NOMO-1 treated with DMSO at 0.1 percent for 48 hours (cell line): ENCODE measurements at regions not wholly inside any gene's neighbourhood (a gene's known extent, or its start where the extent isn't known, plus 50 kb on each side); places are given as distances from the start of the nearest gene placed in this dataset.
A peak's percentile ranks its signal among the peaks of the same experiment; 100 is the strongest.
"Not testable (repeated sequence)": the region's sequence is repeated elsewhere in the genome, so short reads cannot be mapped to it uniquely, and the experiment has no call there.

ENCODE experiments used
- DNase-seq: peaks from one replicate; lab custom pipeline; 2025; ENCODE audit not compliant: unreplicated experiment; lab: John Stamatoyannopoulos, UW

GRCh38 chr3:181279239-181279565 lies 289.7 kb upstream of the DNAJC19 start:
- no peak for DNase-seq

- DNase-seq: no peak
Measured at GRCh38 chr3:181278468-181279238, 289.1 kb upstream of the DNAJC19 start.

- DNase-seq: no peak
Measured at GRCh38 chr3:181276358-181276896, 286.9 kb upstream of the DNAJC19 start.

GRCh38 chr3:181274025-181274424 lies 284.5 kb upstream of the DNAJC19 start:
- no peak for DNase-seq

GRCh38 chr3:181267312-181267711 lies 277.8 kb upstream of the DNAJC19 start:
- no peak for DNase-seq

- DNase-seq: peak; percentile 28
Measured at GRCh38 chr3:181265750-181266333, 276.3 kb upstream of the DNAJC19 start.

- no peak for DNase-seq
Measured at GRCh38 chr3:181264486-181264885, 274.9 kb upstream of the DNAJC19 start.

- no peak for DNase-seq
Measured at GRCh38 chr3:181253796-181254195, 264.3 kb upstream of the DNAJC19 start.

GRCh38 chr3:181252631-181253030 lies 263.1 kb upstream of the DNAJC19 start:
- no peak for DNase-seq

- no peak for DNase-seq
Measured at GRCh38 chr3:181250714-181251113, 261.2 kb upstream of the DNAJC19 start.

GRCh38 chr3:181239441-181239840 lies 249.9 kb upstream of the DNAJC19 start:
- no peak for DNase-seq

GRCh38 chr3:181230258-181230657 lies 240.7 kb upstream of the DNAJC19 start:
- DNase-seq: no peak

GRCh38 chr3:181213347-181213746 lies 223.8 kb upstream of the DNAJC19 start:
- DNase-seq: no peak

- DNase-seq: no peak
Measured at GRCh38 chr3:181212271-181212670, 222.7 kb upstream of the DNAJC19 start.

GRCh38 chr3:181210275-181210674 lies 220.7 kb upstream of the DNAJC19 start:
- DNase-seq: peak; percentile 9

- no peak for DNase-seq
Measured at GRCh38 chr3:181189556-181189955, 200.0 kb upstream of the DNAJC19 start.

- no peak for DNase-seq
Measured at GRCh38 chr3:181183764-181184163, 194.2 kb upstream of the DNAJC19 start.

GRCh38 chr3:181183057-181183456 lies 193.5 kb upstream of the DNAJC19 start:
- not testable (repeated sequence) for DNase-seq

- DNase-seq: no peak
Measured at GRCh38 chr3:181178991-181179390, 189.5 kb upstream of the DNAJC19 start.

GRCh38 chr3:181176601-181177000 lies 187.1 kb upstream of the DNAJC19 start:
- DNase-seq: peak; percentile 50

- no peak for DNase-seq
Measured at GRCh38 chr3:181174676-181175233, 185.2 kb upstream of the DNAJC19 start.

- DNase-seq: no peak
Measured at GRCh38 chr3:181174022-181174421, 184.5 kb upstream of the DNAJC19 start.
